Type B pancreatic cell (in vitro differentiated cells): ENCODE measurements at regions not wholly inside any gene's neighbourhood (a gene's known extent, or its start where the extent isn't known, plus 50 kb on each side); places are given as distances from the start of the nearest gene placed in this dataset.

Experiments used
- DNase-seq: peaks from one replicate; pipeline ENCODE4 v3.0.0; 2021; ENCODE audit warnings: mixed read lengths; ENCODE audit not compliant: unreplicated experiment; ENCODE audit errors: extremely low spot score
- H3K27ac Mint-ChIP-seq: 2 replicates; pipeline ENCODE4 v1.8.0; 2021; ENCODE audit warnings: mild to moderate bottlenecking, mixed read lengths
- H3K27me3 Mint-ChIP-seq: 2 replicates; pipeline ENCODE4 v1.8.0; 2021; ENCODE audit warnings: mixed read lengths
- H3K36me3 Mint-ChIP-seq: 2 replicates; pipeline ENCODE4 v1.8.0; 2021; ENCODE audit warnings: mixed read lengths
- H3K4me1 Mint-ChIP-seq: one replicate; pipeline ENCODE4 v1.8.0; 2021; ENCODE audit warnings: mixed read lengths; ENCODE audit not compliant: unreplicated experiment
- H3K4me3 Mint-ChIP-seq: 2 replicates; pipeline ENCODE4 v1.8.0; 2021; ENCODE audit warnings: mild to moderate bottlenecking, mixed read lengths
- H3K9me3 Mint-ChIP-seq: 2 replicates; pipeline ENCODE4 v1.8.0; 2021; ENCODE audit warnings: mixed read lengths
- CTCF ChIP-seq: fragments of 200-600 bp; sonication (generic); conservative IDR thresholded peaks from 2 replicates; pipeline ENCODE4 v1.5.0; 2021; ENCODE audit warnings: antibody characterized with exemption, mild to moderate bottlenecking

- Mint-ChIP-seq H3K27ac (no peak overlapping the region), H3K4me3 (peak overlapping the region; percentile 9), H3K27me3 (no peaks in the 10 kb centered on the region), H3K9me3 (no peaks in the 10 kb centered on the region), H3K36me3 (no peaks in the 10 kb centered on the region), H3K4me1 (peaks cover 50% of the 10 kb centered on the region)
- no peak for TF ChIP-seq CTCF
- no peak for DNase-seq
Measured at GRCh38 chr7:27032839-27033238, 63.0 kb downstream of the HOXA1 start.

GRCh38 chr7:27031289-27032172 is 64.3 kb downstream of the HOXA1 start:
- TF ChIP-seq CTCF: no peak
- Mint-ChIP-seq H3K27ac (peak overlapping the region; percentile 93), H3K36me3 (no peaks in the 10 kb centered on the region), H3K4me3 (no peak overlapping the region), H3K27me3 (no peaks in the 10 kb centered on the region), H3K4me1 (peaks cover 50% of the 10 kb centered on the region), H3K9me3 (no peaks in the 10 kb centered on the region)
- no peak for DNase-seq

- Mint-ChIP-seq H3K36me3 (no peaks in the 10 kb centered on the region), H3K4me1 (peaks cover 50% of the 10 kb centered on the region), H3K27me3 (no peaks in the 10 kb centered on the region), H3K9me3 (no peaks in the 10 kb centered on the region), H3K27ac (peak overlapping the region; percentile 93), H3K4me3 (peak overlapping the region; percentile 58)
- DNase-seq: no peak
- no peak for TF ChIP-seq CTCF
Measured at GRCh38 chr7:27030393-27031050, 65.3 kb downstream of the HOXA1 start.

DNA sequence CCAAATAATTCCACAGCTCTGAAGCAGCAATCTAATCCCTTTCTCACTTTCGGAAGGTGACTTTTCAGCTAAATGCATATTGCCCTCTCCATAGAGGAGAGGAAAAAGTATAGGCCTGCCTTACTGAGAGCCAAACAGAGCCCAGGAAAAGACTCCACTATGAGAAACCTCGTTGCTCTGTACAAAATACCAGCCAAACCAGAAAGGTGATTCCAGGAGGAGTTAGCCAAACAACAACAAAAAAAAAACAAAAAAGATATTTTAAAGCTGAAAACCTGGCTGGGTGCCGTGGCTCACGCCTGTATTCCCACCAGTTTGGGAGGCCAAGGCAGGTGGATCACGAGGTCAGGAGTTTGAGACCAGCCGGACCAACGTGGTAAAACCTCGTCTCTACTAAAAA is 70.5 kb downstream of the HOXA1 start:
- peaks cover 18% of the 10 kb centered on the region for H3K4me1 Mint-ChIP-seq

GRCh38 chr7:27010068-27010467 is 85.7 kb downstream of the HOXA1 start:
- Mint-ChIP-seq H3K27me3 (no peaks in the 10 kb centered on the region), H3K9me3 (peaks cover 13% of the 10 kb centered on the region), H3K4me1 (no peaks in the 10 kb centered on the region), H3K27ac (no peak overlapping the region), H3K4me3 (no peak overlapping the region), H3K36me3 (no peaks in the 10 kb centered on the region)
- no peak for TF ChIP-seq CTCF
- DNase-seq: no peak

More for the DNA sequence above, 70.5 kb downstream of the HOXA1 start:
- no peak for DNase-seq
- H3K9me3 Mint-ChIP-seq: no peaks in the 10 kb centered on the region
- peak overlapping the region; percentile 33 for H3K27ac Mint-ChIP-seq
- H3K4me3 Mint-ChIP-seq: no peak overlapping the region
- H3K27me3 Mint-ChIP-seq: no peaks in the 10 kb centered on the region
- H3K36me3 Mint-ChIP-seq: no peaks in the 10 kb centered on the region
- TF ChIP-seq CTCF: no peak
